Loucy (cell line): ENCODE measurements at regions not wholly inside any gene's neighbourhood (a gene's known extent, or its start where the extent isn't known, plus 50 kb on each side); places are given as distances from the start of the nearest gene placed in this dataset.

Experiments used
- CTCF ChIP-seq: fragments of 200-600 bp; sonication (generic); conservative IDR thresholded peaks from 2 replicates; pipeline ENCODE4 v1.5.1; 2014; ENCODE audit warnings: mild to moderate bottlenecking, antibody characterized with exemption, low read length
- EZH2phosphoT487 ChIP-seq: fragments of 200-600 bp; IDR thresholded peaks from 2 replicates; pipeline ENCODE4 v1.6.1; 2018; ENCODE audit warnings: antibody characterized with exemption, mild to moderate bottlenecking, moderate library complexity, borderline replicate concordance

GRCh38 chr9:16126042-16126441, 573.2 kb downstream of the CCDC171 start:
- TF ChIP-seq CTCF (no peak), EZH2phosphoT487 (no peak)
